ENCODE measurements at regions not wholly inside any gene's neighbourhood (a gene's known extent, or its start where the extent isn't known, plus 50 kb on each side); places are given as distances from the start of the nearest gene placed in this dataset.

- 80 to 94% methylated on average over 1 of the region's 1 CpG for WGBS, 2 donors
- no peaks in the 10 kb centered on the region for H3K9me3 ChIP-seq (ENCODE audit: control insufficient read depth in 4 of 4, insufficient read depth in 3 of 4, low read length in 3 of 4)
- ATAC-seq (ENCODE audit: insufficient read depth, low FRiP score), result no peak
Observed at GRCh38 chr3:170767576-170767941, 102.4 kb downstream of the RPL22L1 start.

GRCh38 chr3:170766823-170767575 lies 103.0 kb downstream of the RPL22L1 start:
- 73 to 76% methylated on average over 4 of the region's 4 CpGs for WGBS, 2 donors
- H3K4me3 ChIP-seq, result no peak overlapping the region

More at GRCh38 chr3:170767576-170767941, 102.4 kb downstream of the RPL22L1 start:
- no peaks in the 10 kb centered on the region for H3K36me3 ChIP-seq (ENCODE audit: control insufficient read depth in 4 of 4, insufficient read depth in 4 of 4, low read length in 4 of 4)
- H3K4me1 ChIP-seq (ENCODE audit: control insufficient read depth in 5 of 5, insufficient read depth in 5 of 5, low read length in 5 of 5), result peaks cover 0 to 19% (median 3%) of the 10 kb centered on the region in 5 donors
- no peak overlapping the region for H3K4me3 ChIP-seq
- no peak for DNase-seq
- H3K9ac ChIP-seq (ENCODE audit: insufficient read depth in 1 of 2, low read length in 2 of 2), result no peak overlapping the region
- TF ChIP-seq CTCF (IDR thresholded peaks at IDR 0.05; ENCODE audit: control extremely low read depth, extremely low read depth), result no peak
- no peak overlapping the region for H3K27ac ChIP-seq (ENCODE audit: low read depth in 1 of 2, low read length in 1 of 2)
- no peaks in the 10 kb centered on the region for H3K27me3 ChIP-seq (ENCODE audit: control insufficient read depth in 3 of 3, insufficient read depth in 3 of 3, low read length in 2 of 3)

GRCh38 chr3:170766253-170766652 lies 103.7 kb downstream of the RPL22L1 start:
- Histone ChIP-seq H3K36me3 (ENCODE audit: control insufficient read depth in 4 of 4, insufficient read depth in 4 of 4, low read length in 4 of 4) (no peaks in the 10 kb centered on the region), H3K4me1 (ENCODE audit: control insufficient read depth in 5 of 5, insufficient read depth in 5 of 5, low read length in 5 of 5) (peaks cover 0 to 19% (median 3%) of the 10 kb centered on the region in 5 donors), H3K9ac (ENCODE audit: insufficient read depth in 1 of 2, low read length in 2 of 2) (no peak overlapping the region), H3K27ac (ENCODE audit: low read depth in 1 of 2, low read length in 1 of 2) (no peak overlapping the region), H3K27me3 (ENCODE audit: control insufficient read depth in 3 of 3, insufficient read depth in 3 of 3, low read length in 2 of 3) (no peaks in the 10 kb centered on the region), H3K4me3 (no peak overlapping the region), H3K9me3 (ENCODE audit: control insufficient read depth in 4 of 4, insufficient read depth in 3 of 4, low read length in 3 of 4) (no peaks in the 10 kb centered on the region)
- ATAC-seq (ENCODE audit: insufficient read depth, low FRiP score) (no peak), DNase-seq (no peak)
- 94 to 97% methylated on average over 3 of the region's 3 CpGs for WGBS, 2 donors
- TF ChIP-seq CTCF (IDR thresholded peaks at IDR 0.05; ENCODE audit: control extremely low read depth, extremely low read depth), result no peak

More at GRCh38 chr3:170766823-170767575, 103.0 kb downstream of the RPL22L1 start:
- TF ChIP-seq CTCF (IDR thresholded peaks at IDR 0.05; ENCODE audit: control extremely low read depth, extremely low read depth), result no peak
- Histone ChIP-seq H3K36me3 (ENCODE audit: control insufficient read depth in 4 of 4, insufficient read depth in 4 of 4, low read length in 4 of 4) (no peaks in the 10 kb centered on the region), H3K9me3 (ENCODE audit: control insufficient read depth in 4 of 4, insufficient read depth in 3 of 4, low read length in 3 of 4) (no peaks in the 10 kb centered on the region), H3K27ac (ENCODE audit: low read depth in 1 of 2, low read length in 1 of 2) (no peak overlapping the region), H3K27me3 (ENCODE audit: control insufficient read depth in 3 of 3, insufficient read depth in 3 of 3, low read length in 2 of 3) (no peaks in the 10 kb centered on the region), H3K9ac (ENCODE audit: insufficient read depth in 1 of 2, low read length in 2 of 2) (no peak overlapping the region), H3K4me1 (ENCODE audit: control insufficient read depth in 5 of 5, insufficient read depth in 5 of 5, low read length in 5 of 5) (peaks cover 0 to 19% (median 3%) of the 10 kb centered on the region in 5 donors)
- ATAC-seq (ENCODE audit: insufficient read depth, low FRiP score), result no peak
- no peak for DNase-seq
